ENCODE measurements at regions not wholly inside any gene's neighbourhood (a gene's known extent, or its start where the extent isn't known, plus 50 kb on each side); places are given as distances from the start of the nearest gene placed in this dataset.

DNA sequence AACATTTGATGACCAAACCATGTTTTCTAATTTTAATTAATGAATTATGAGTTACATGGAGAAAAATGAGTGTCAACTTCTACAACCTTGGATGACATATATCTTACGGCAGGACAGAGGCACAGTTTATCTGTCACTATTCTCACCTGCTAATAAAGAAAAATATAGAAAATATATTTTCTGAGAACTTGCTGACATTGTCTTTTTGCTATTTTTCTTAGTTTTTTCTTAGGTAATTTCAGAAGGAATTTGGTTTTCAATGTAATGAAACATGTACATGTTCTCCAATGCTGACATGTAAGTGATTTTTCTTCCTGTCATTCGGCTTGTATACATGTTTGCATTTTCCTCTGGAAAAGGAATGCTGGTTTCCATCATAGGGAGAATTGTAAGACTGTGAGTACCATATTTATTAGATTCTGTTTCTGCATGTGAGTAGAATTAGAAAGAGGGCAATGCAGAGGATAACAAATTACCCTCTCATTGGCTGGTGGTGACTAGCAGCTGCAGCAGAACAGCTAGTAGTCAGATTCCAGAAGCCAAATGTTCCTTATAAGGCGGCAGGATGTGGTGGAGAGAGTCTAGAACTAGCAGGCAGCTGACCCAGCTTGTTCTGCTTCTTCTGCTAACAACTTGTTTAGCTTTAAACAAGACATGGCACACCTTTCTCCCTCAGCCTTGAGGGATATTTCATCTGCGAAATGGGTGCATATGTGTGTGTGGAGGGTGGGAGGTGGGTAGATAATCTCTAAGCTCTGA is 132.8 kb upstream of the SPACA1 start:
- Histone ChIP-seq H3K9me3 (ENCODE audit: control insufficient read depth, low read length) (no peaks in the 10 kb centered on the region), H3K4me1 (ENCODE audit: control insufficient read depth, insufficient read depth, low read length, poor library complexity, severe bottlenecking) (no peaks in the 10 kb centered on the region), H3K36me3 (ENCODE audit: control insufficient read depth, insufficient read depth, low read length) (no peaks in the 10 kb centered on the region), H3K27ac (ENCODE audit: insufficient read depth, low read length, poor library complexity, severe bottlenecking) (no peak overlapping the region), H3K27me3 (replicated peaks; ENCODE audit: control insufficient read depth, insufficient read depth, low read length, poor library complexity, severe bottlenecking) (no peaks in the 10 kb centered on the region), H3K4me3 (ENCODE audit: insufficient read depth, low read depth, low read length, poor library complexity, severe bottlenecking) (no peak overlapping the region)
- peak in 1 of 3 donors; percentile 9 for DNase-seq

DNA sequence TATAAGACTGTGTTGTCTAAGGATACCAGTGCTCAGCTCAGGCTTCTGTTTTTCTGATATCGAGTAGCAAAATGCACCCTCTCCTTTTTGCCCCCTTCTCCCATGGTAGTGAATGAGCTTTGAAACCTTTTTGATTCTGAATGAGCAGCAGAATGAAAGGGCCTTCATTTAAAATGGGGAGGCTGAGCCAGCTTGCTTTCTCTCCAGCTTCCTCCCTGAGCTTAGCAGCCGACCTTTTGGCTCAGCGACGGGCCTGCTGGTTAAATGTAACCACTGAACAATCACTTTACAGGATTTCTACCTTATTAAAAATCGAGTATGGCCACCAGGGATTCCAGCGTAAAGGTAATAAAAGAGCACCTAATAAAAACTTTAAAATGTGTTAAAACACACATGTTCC is 133.7 kb upstream of the SPACA1 start:
- Histone ChIP-seq H3K4me1 (ENCODE audit: control insufficient read depth, insufficient read depth, low read length, poor library complexity, severe bottlenecking) (no peaks in the 10 kb centered on the region), H3K4me3 (ENCODE audit: insufficient read depth, low read depth, low read length, poor library complexity, severe bottlenecking) (no peak overlapping the region), H3K27ac (ENCODE audit: insufficient read depth, low read length, poor library complexity, severe bottlenecking) (no peak overlapping the region), H3K9me3 (ENCODE audit: control insufficient read depth, low read length) (no peaks in the 10 kb centered on the region), H3K36me3 (ENCODE audit: control insufficient read depth, insufficient read depth, low read length) (no peaks in the 10 kb centered on the region), H3K27me3 (replicated peaks; ENCODE audit: control insufficient read depth, insufficient read depth, low read length, poor library complexity, severe bottlenecking) (no peaks in the 10 kb centered on the region)
- DNase-seq: no peak

DNA sequence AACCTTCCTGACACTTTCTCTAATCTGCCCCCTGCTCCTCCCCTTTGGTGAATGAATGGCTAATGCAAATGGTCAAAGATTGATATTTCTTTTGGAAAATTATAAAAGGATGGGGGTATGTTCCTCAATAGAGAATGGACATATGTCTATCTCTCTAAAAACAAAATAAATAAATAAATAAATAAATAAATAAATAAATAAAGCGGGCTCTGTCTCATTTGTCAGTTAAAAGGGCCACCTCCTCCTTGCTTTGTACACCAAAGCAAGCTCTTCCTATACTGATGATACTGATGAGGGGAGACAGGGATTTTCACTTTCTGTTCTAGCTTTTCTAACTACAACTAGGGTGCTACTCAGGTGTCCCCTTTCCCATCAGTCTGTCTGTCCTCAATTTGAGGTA is 135.5 kb upstream of the SPACA1 start:
- Histone ChIP-seq H3K4me3 (ENCODE audit: insufficient read depth, low read depth, low read length, poor library complexity, severe bottlenecking) (no peak overlapping the region), H3K27me3 (replicated peaks; ENCODE audit: control insufficient read depth, insufficient read depth, low read length, poor library complexity, severe bottlenecking) (no peaks in the 10 kb centered on the region), H3K9me3 (ENCODE audit: control insufficient read depth, low read length) (no peaks in the 10 kb centered on the region), H3K36me3 (ENCODE audit: control insufficient read depth, insufficient read depth, low read length) (no peaks in the 10 kb centered on the region), H3K4me1 (ENCODE audit: control insufficient read depth, insufficient read depth, low read length, poor library complexity, severe bottlenecking) (no peaks in the 10 kb centered on the region), H3K27ac (ENCODE audit: insufficient read depth, low read length, poor library complexity, severe bottlenecking) (no peak overlapping the region)
- no peak for DNase-seq

- H3K27ac ChIP-seq (ENCODE audit: insufficient read depth, low read length, poor library complexity, severe bottlenecking): no peak overlapping the region
- no peaks in the 10 kb centered on the region for H3K4me1 ChIP-seq (ENCODE audit: control insufficient read depth, insufficient read depth, low read length, poor library complexity, severe bottlenecking)
- H3K36me3 ChIP-seq (ENCODE audit: control insufficient read depth, insufficient read depth, low read length): no peaks in the 10 kb centered on the region
- DNase-seq: no peak
- no peak overlapping the region for H3K4me3 ChIP-seq (ENCODE audit: insufficient read depth, low read depth, low read length, poor library complexity, severe bottlenecking)
- no peaks in the 10 kb centered on the region for H3K27me3 ChIP-seq (replicated peaks; ENCODE audit: control insufficient read depth, insufficient read depth, low read length, poor library complexity, severe bottlenecking)
- no peaks in the 10 kb centered on the region for H3K9me3 ChIP-seq (ENCODE audit: control insufficient read depth, low read length)
Measured at GRCh38 chr6:87909849-87910248, 137.8 kb upstream of the SPACA1 start.

DNA sequence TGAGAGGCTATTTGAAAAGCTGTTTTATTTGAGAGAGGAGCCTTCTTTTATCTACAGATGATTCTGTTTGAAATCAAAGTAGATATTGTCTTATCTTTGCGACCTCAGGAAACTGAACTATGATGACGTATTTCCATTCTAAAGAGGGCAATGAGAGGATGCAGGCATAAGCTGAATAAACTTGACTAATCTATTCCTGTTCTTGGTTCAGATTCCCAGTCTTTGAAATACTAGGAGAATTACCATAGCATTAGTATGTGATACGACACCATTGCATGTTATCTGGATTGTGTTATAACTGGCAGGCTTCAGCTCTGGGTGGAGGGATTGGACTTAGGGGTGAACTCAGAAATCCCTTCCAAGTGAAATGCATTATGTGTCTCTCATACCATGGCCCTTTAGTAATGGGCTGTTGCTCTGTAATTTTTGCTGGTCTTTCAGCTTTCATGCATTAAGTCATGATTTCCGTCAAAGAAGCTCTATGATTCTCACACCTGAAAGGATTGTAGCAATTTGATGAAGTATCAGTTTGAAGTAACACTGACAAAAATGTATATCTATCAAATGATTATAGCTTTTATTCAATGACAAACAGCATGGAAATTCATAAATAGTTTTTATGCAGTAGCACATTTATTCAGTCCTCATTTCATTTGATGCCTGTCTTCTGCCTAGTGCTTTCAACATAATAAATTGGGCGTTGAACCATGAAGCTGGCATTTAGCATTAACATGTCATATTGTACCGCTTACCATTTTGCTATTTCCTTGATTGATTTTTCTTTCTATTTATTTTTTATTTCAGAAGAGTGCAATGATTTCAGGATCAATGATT is 138.4 kb upstream of the SPACA1 start:
- no peak for DNase-seq
- Histone ChIP-seq H3K4me1 (ENCODE audit: control insufficient read depth, insufficient read depth, low read length, poor library complexity, severe bottlenecking) (no peaks in the 10 kb centered on the region), H3K9me3 (ENCODE audit: control insufficient read depth, low read length) (no peaks in the 10 kb centered on the region), H3K4me3 (ENCODE audit: insufficient read depth, low read depth, low read length, poor library complexity, severe bottlenecking) (no peak overlapping the region), H3K27ac (ENCODE audit: insufficient read depth, low read length, poor library complexity, severe bottlenecking) (no peak overlapping the region), H3K27me3 (replicated peaks; ENCODE audit: control insufficient read depth, insufficient read depth, low read length, poor library complexity, severe bottlenecking) (no peaks in the 10 kb centered on the region), H3K36me3 (ENCODE audit: control insufficient read depth, insufficient read depth, low read length) (no peaks in the 10 kb centered on the region)

DNA sequence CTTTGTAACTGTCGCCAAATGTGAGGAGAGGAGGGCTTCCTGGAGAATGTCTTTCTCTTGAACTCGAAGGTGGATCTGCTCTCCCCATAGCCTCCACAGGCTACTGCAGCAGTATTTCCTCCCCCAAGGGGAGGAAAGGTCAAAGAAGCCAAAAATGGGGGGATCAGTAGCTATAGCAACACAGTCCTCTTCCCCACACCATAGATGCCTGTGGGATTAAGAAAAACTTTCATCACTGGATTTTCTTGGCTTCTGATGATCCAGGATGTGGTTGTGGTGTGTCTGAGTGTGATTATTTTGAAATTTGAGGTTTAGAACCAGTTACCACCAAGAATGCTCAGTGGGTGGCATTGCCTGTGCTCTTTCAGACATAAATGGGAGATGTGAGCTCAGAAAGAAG is 140.1 kb upstream of the SPACA1 start:
- Histone ChIP-seq H3K36me3 (ENCODE audit: control insufficient read depth, insufficient read depth, low read length) (no peaks in the 10 kb centered on the region), H3K4me3 (ENCODE audit: insufficient read depth, low read depth, low read length, poor library complexity, severe bottlenecking) (no peak overlapping the region), H3K9me3 (ENCODE audit: control insufficient read depth, low read length) (no peaks in the 10 kb centered on the region), H3K4me1 (ENCODE audit: control insufficient read depth, insufficient read depth, low read length, poor library complexity, severe bottlenecking) (no peaks in the 10 kb centered on the region), H3K27ac (ENCODE audit: insufficient read depth, low read length, poor library complexity, severe bottlenecking) (no peak overlapping the region), H3K27me3 (replicated peaks; ENCODE audit: control insufficient read depth, insufficient read depth, low read length, poor library complexity, severe bottlenecking) (no peaks in the 10 kb centered on the region)
- no peak for DNase-seq

DNA sequence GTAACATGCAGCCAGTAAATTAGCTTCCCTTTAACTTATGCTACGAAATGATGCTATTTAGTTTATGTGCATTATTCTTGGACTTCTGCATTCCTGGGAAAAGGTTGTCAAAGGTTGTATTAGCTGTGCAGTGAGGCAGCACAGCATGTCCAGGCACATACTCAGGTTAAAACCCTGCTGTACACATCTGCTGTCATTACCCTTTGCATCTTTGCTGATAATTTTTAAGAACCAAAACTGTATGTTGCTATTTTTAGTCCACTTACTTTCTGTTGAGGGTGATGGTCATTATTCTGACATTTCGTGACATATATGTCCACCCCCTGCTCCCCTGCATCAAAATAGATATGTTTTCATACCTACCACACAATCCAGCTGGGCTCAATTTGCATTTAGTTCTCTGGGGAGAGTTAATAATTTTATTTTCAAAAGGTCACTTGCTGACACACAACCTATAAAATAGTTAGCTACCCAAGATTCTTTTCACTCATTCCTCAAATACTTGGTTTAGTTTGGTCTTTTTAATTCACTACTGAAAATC is 142.5 kb upstream of the SPACA1 start:
- Histone ChIP-seq H3K4me3 (ENCODE audit: insufficient read depth, low read depth, low read length, poor library complexity, severe bottlenecking) (no peak overlapping the region), H3K4me1 (ENCODE audit: control insufficient read depth, insufficient read depth, low read length, poor library complexity, severe bottlenecking) (no peaks in the 10 kb centered on the region), H3K27ac (ENCODE audit: insufficient read depth, low read length, poor library complexity, severe bottlenecking) (no peak overlapping the region), H3K27me3 (replicated peaks; ENCODE audit: control insufficient read depth, insufficient read depth, low read length, poor library complexity, severe bottlenecking) (no peaks in the 10 kb centered on the region), H3K36me3 (ENCODE audit: control insufficient read depth, insufficient read depth, low read length) (no peaks in the 10 kb centered on the region), H3K9me3 (ENCODE audit: control insufficient read depth, low read length) (no peaks in the 10 kb centered on the region)
- no peak for DNase-seq

GRCh38 chr6:87904011-87904410 is 143.6 kb upstream of the SPACA1 start:
- Histone ChIP-seq H3K27me3 (replicated peaks; ENCODE audit: control insufficient read depth, insufficient read depth, low read length, poor library complexity, severe bottlenecking) (no peaks in the 10 kb centered on the region), H3K9me3 (ENCODE audit: control insufficient read depth, low read length) (no peaks in the 10 kb centered on the region), H3K27ac (ENCODE audit: insufficient read depth, low read length, poor library complexity, severe bottlenecking) (no peak overlapping the region), H3K4me3 (ENCODE audit: insufficient read depth, low read depth, low read length, poor library complexity, severe bottlenecking) (no peak overlapping the region), H3K36me3 (ENCODE audit: control insufficient read depth, insufficient read depth, low read length) (no peaks in the 10 kb centered on the region), H3K4me1 (ENCODE audit: control insufficient read depth, insufficient read depth, low read length, poor library complexity, severe bottlenecking) (no peaks in the 10 kb centered on the region)
- DNase-seq: no peak

DNA sequence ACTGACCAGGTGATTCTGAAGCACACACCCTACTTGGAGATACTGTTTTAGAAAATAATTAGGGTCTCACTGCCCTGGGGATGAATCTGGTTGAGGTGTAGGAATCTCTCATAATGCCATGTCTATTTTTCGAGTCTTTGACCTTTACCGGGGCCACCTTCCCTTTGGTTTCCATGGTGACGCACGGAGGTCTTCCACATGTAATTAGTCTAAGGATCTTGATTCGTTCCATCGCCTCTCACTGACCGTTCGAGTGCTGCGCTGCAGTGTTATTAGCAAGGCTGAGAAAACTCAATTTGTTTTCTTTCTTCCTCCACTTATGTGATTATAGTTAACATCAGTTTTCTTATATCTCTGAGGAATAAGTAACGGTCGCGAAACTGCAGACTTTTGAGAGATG is 144.3 kb upstream of the SPACA1 start:
- Histone ChIP-seq H3K27ac (ENCODE audit: insufficient read depth, low read length, poor library complexity, severe bottlenecking) (no peak overlapping the region), H3K4me1 (ENCODE audit: control insufficient read depth, insufficient read depth, low read length, poor library complexity, severe bottlenecking) (no peaks in the 10 kb centered on the region), H3K4me3 (ENCODE audit: insufficient read depth, low read depth, low read length, poor library complexity, severe bottlenecking) (no peak overlapping the region), H3K27me3 (replicated peaks; ENCODE audit: control insufficient read depth, insufficient read depth, low read length, poor library complexity, severe bottlenecking) (no peaks in the 10 kb centered on the region), H3K36me3 (ENCODE audit: control insufficient read depth, insufficient read depth, low read length) (no peaks in the 10 kb centered on the region), H3K9me3 (ENCODE audit: control insufficient read depth, low read length) (no peaks in the 10 kb centered on the region)
- DNase-seq: no peak

- no peaks in the 10 kb centered on the region for H3K4me1 ChIP-seq (ENCODE audit: control insufficient read depth, insufficient read depth, low read length, poor library complexity, severe bottlenecking)
- no peak overlapping the region for H3K4me3 ChIP-seq (ENCODE audit: insufficient read depth, low read depth, low read length, poor library complexity, severe bottlenecking)
- no peaks in the 10 kb centered on the region for H3K36me3 ChIP-seq (ENCODE audit: control insufficient read depth, insufficient read depth, low read length)
- H3K27ac ChIP-seq (ENCODE audit: insufficient read depth, low read length, poor library complexity, severe bottlenecking): no peak overlapping the region
- H3K9me3 ChIP-seq (ENCODE audit: control insufficient read depth, low read length): no peaks in the 10 kb centered on the region
- DNase-seq: no peak
- no peaks in the 10 kb centered on the region for H3K27me3 ChIP-seq (replicated peaks; ENCODE audit: control insufficient read depth, insufficient read depth, low read length, poor library complexity, severe bottlenecking)
Measured at GRCh38 chr6:87902383-87902782, 145.3 kb upstream of the SPACA1 start.
